T-cell (primary cell): ENCODE measurements at regions not wholly inside any gene's neighbourhood (a gene's known extent, or its start where the extent isn't known, plus 50 kb on each side); places are given as distances from the start of the nearest gene placed in this dataset.
A peak's percentile ranks its signal among the peaks of the same experiment; 100 is the strongest.
"Not testable (repeated sequence)": the region's sequence is repeated elsewhere in the genome, so short reads cannot be mapped to it uniquely, and the experiment has no call there.

Experiments used
- ATAC-seq, 4 experiments: fragments of 200-7000 bp in 3 of 4; fragments of 150-1000 bp in 1 of 4; cut with Tn5 transposase; replicated peaks in 1 of 4; 1 replicate in 3 of 4; 2 replicates in 1 of 4; pipeline ENCODE4 v1.10.0; 2021; ENCODE audit warnings: moderate library complexity in 3 of 4, mild to moderate bottlenecking in 2 of 4, moderate number of reproducible peaks in 1 of 4
- CTCF ChIA-PET, 2 donors: fragments of 300-600 bp; sonication (Branson Sonifier 250); formaldehyde crosslinking; loops; one replicate each; lab custom pipeline; 2022; ENCODE audit warnings: antibody characterized with exemption in 2 of 2; lab: Charles Lee
- POLR2A ChIA-PET, 2 donors: fragments of 300-600 bp; sonication (Branson Sonifier 250); formaldehyde crosslinking; loops; one replicate each; lab custom pipeline; 2022; ENCODE audit warnings: antibody characterized with exemption in 2 of 2; lab: Charles Lee
- DNase-seq, 35 experiments: peaks; one replicate each; pipeline versions ENCODE4 v3.0.0 to v3.0.0-alpha.2; 2013 to 2023
- H3K27ac ChIP-seq: one replicate; pipeline ENCODE4 v1.5.1; 2013; ENCODE audit warnings: low read length
- H3K27me3 ChIP-seq, 2 experiments: replicated peaks in 1 of 2; 1 replicate in 1 of 2; 2 replicates in 1 of 2; pipeline versions ENCODE4 v1.6.1 to v1.7.0; 2013; ENCODE audit warnings: low read length in 1 of 2, mixed read lengths in 1 of 2; ENCODE audit not compliant: control insufficient read depth in 2 of 2, insufficient read depth in 2 of 2; ENCODE audit errors: extremely low read depth in 1 of 2
- H3K36me3 ChIP-seq, 2 donors: 1 replicate in 1 of 2; 2 replicates in 1 of 2; pipeline versions ENCODE4 v1.6.1 to v1.7.0; 2013; ENCODE audit warnings: low read length in 1 of 2; ENCODE audit not compliant: control insufficient read depth in 2 of 2, insufficient read depth in 1 of 2; ENCODE audit errors: extremely low read depth in 1 of 2
- H3K4me1 ChIP-seq, 2 experiments: 1 replicate in 1 of 2; 2 replicates in 1 of 2; pipeline versions ENCODE4 v1.6.1 to v1.7.0; 2013; ENCODE audit warnings: low read length in 2 of 2, mixed read lengths in 1 of 2; ENCODE audit not compliant: insufficient read depth in 2 of 2, control insufficient read depth in 1 of 2; ENCODE audit errors: extremely low read depth in 1 of 2
- H3K4me3 ChIP-seq, 2 donors: 1 replicate in 1 of 2; 2 replicates in 1 of 2; pipeline versions ENCODE4 v1.5.1 to v1.7.0; 2013; ENCODE audit warnings: mild to moderate bottlenecking in 2 of 2, low read length in 1 of 2, moderate library complexity in 1 of 2; ENCODE audit not compliant: control insufficient read depth in 1 of 2; ENCODE audit errors: extremely low read depth in 1 of 2
- H3K9me3 ChIP-seq: 2 replicates; pipeline ENCODE4 v1.7.0; 2013
- H3K27ac Mint-ChIP-seq, 2 donors: one replicate each; pipeline ENCODE4 v1.8.0; 2020 to 2021; ENCODE audit warnings: mild to moderate bottlenecking in 2 of 2, mixed read lengths in 2 of 2
- H3K27me3 Mint-ChIP-seq, 2 donors: one replicate each; pipeline ENCODE4 v1.8.0; 2021 to 2022; ENCODE audit warnings: mixed read lengths in 2 of 2
- H3K36me3 Mint-ChIP-seq: one replicate; pipeline ENCODE4 v1.8.0; 2021; ENCODE audit warnings: mixed read lengths
- H3K4me1 Mint-ChIP-seq, 3 donors: one replicate each; pipeline ENCODE4 v1.8.0; 2020 to 2022; ENCODE audit warnings: mixed read lengths in 3 of 3, mild to moderate bottlenecking in 1 of 3
- H3K4me3 Mint-ChIP-seq, 3 donors: one replicate each; pipeline ENCODE4 v1.8.0; 2020 to 2022; ENCODE audit warnings: mild to moderate bottlenecking in 3 of 3, mixed read lengths in 3 of 3, moderate library complexity in 3 of 3
- H3K9me3 Mint-ChIP-seq, 3 donors: one replicate each; pipeline ENCODE4 v1.8.0; 2020 to 2022; ENCODE audit warnings: mixed read lengths in 3 of 3
- WGBS: methylation state at CpG from one replicate; pipeline ENCODE4 v1.1.5; 2013; ENCODE audit warnings: missing lambda C conversion rate; ENCODE audit not compliant: insufficient coverage; 5-methylcytosine and 5-hydroxymethylcytosine counted together

DNA sequence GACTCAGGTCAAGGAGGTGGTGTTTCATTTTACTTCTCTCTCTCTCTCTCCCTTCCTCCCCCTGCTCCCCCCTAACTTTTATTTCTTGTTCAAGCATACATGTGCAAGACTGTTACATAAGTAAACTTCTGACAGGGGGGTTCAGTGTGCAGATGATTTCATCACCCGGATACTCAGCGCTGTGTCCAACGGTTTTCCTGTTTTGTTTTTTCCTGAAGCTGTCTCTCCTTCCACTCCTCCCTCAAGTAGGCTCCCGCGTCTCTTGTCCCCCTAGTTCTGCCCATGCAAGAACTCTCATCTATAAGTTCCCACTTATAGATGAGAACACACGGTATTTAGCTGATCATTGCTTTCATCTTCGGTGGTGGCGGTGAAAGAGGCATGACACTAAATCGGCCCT, 751.9 kb upstream of the DEFB115 start:
- no peaks in the 10 kb centered on the region for H3K27me3 Mint-ChIP-seq
- H3K36me3 Mint-ChIP-seq: no peaks in the 10 kb centered on the region
- CTCF ChIA-PET: no interaction called here
- no peaks in the 10 kb centered on the region for H3K27me3 ChIP-seq
- H3K36me3 ChIP-seq: no peaks in the 10 kb centered on the region
- H3K9me3 ChIP-seq: no peaks in the 10 kb centered on the region
- POLR2A ChIA-PET: no interaction called here
- no peaks in the 10 kb centered on the region for H3K4me1 ChIP-seq
- peaks cover 5 to 19% (median 10%) of the 10 kb centered on the region in 3 donors for H3K9me3 Mint-ChIP-seq
- no peak overlapping the region for H3K4me3 ChIP-seq
- DNase-seq (no peak), ATAC-seq (no peak)
- 90% methylated on average over 5 of the region's 9 CpGs for WGBS
- H3K27ac Mint-ChIP-seq: no peak overlapping the region
- H3K4me3 Mint-ChIP-seq: no peak overlapping the region
- H3K4me1 Mint-ChIP-seq: no peaks in the 10 kb centered on the region
- no peak overlapping the region for H3K27ac ChIP-seq

DNA sequence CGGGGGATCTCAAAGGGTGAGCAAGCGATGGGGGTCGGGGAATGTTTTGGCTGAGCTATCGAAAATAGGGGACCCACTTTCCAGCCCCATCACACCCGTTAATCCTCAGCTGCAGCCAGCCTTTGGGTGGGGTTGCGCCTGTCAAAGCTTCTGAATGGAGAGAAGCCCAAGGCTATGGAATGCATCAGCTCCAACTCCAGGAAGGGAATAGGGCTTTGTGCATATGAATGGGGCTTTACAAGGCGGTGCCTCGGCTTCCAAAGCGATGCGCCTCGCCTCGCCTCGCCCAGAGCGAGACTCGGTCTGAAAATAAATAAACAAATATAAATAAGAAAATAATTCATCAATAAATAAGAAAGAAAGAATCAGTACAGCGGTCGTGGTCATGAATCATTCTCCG, 751.4 kb upstream of the DEFB115 start:
- WGBS: 90% methylated on average over 2 of the region's 18 CpGs
- Histone ChIP-seq H3K36me3 (no peaks in the 10 kb centered on the region), H3K27me3 (no peaks in the 10 kb centered on the region), H3K27ac (no peak overlapping the region), H3K9me3 (no peaks in the 10 kb centered on the region), H3K4me1 (no peaks in the 10 kb centered on the region), H3K4me3 (no peak overlapping the region)
- Mint-ChIP-seq H3K4me3 (no peak overlapping the region), H3K9me3 (peaks cover 5 to 23% (median 13%) of the 10 kb centered on the region in 3 donors), H3K27ac (no peak overlapping the region), H3K36me3 (no peaks in the 10 kb centered on the region), H3K4me1 (no peaks in the 10 kb centered on the region), H3K27me3 (no peaks in the 10 kb centered on the region)
- POLR2A ChIA-PET: no interaction called here
- CTCF ChIA-PET: no interaction called here
- ATAC-seq (no peak), DNase-seq (no peak)

DNA sequence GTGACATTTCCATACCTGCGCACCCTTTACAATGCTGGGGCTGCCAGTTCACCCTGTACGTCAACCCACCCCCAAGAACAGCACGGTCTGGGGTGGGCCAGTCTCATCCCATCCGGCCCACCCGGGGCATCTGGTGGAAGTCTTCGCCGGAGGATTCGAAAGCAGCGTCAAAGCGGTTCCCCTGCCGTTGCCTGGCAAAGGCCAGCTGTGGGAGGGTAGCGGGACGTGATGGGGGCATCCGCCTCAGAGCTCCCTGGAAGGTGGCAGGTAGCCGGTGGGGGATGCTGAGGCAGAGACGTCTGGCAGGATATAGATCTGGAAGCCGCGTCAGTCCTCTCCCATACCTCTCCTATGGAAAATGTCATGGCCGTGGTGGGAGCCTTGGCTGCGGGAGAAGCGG, 749.1 kb upstream of the DEFB115 start:
- H3K9me3 ChIP-seq, POLR2A ChIA-PET, H3K27ac ChIP-seq, H3K27me3 ChIP-seq, H3K4me1 ChIP-seq, H3K4me1 Mint-ChIP-seq, H3K4me3 ChIP-seq, H3K4me3 Mint-ChIP-seq, H3K27me3 Mint-ChIP-seq, H3K36me3 Mint-ChIP-seq, CTCF ChIA-PET, DNase-seq, H3K36me3 ChIP-seq, ATAC-seq, H3K27ac Mint-ChIP-seq: not testable (repeated sequence)
- H3K9me3 Mint-ChIP-seq: peaks cover 5 to 31% (median 20%) of the 10 kb centered on the region in 3 donors
- WGBS: 98% methylated on average over 9 of the region's 21 CpGs

DNA sequence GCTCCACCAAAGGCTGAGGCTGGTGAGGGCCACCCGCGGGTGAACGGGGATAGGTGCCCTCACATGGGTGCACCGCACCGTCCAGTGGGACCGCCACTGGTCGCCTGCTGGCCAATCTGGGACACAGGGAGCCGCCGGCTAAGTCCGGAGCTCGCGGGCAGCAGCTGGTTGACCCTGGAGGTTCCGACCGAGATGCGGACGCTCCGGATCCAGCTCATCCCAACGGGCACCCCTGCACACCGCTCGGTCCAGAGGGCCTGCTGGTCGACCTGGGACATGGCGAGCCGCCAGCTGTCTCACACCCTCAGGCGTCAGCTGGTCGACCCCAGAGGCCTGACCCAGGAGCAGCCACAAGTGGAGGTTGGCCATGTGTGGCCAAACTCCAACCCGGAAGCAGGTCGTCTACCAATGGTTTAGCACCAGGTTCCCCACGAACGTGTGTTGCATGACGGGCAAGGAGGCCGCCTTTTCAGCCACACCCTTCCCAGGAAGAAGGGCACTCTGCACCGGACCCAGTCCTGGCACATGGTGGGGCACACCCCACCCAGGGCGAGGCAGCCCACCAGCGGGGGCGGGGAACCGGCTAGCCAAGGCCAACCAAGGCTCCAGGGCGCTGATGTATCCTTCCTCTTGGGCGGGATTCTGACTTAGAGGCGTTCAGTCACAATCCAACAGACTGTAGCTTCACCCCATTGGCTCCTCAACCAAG, 746.0 kb upstream of the DEFB115 start:
- Histone ChIP-seq H3K4me1 (no peaks in the 10 kb centered on the region), H3K36me3 (no peaks in the 10 kb centered on the region), H3K9me3 (no peaks in the 10 kb centered on the region), H3K27ac (no peak overlapping the region), H3K4me3 (no peak overlapping the region), H3K27me3 (no peaks in the 10 kb centered on the region)
- Mint-ChIP-seq H3K27ac (no peak overlapping the region), H3K36me3 (no peaks in the 10 kb centered on the region), H3K4me3 (no peak overlapping the region), H3K9me3 (peaks cover 18 to 47% (median 34%) of the 10 kb centered on the region in 3 donors), H3K4me1 (no peaks in the 10 kb centered on the region), H3K27me3 (no peaks in the 10 kb centered on the region)
- WGBS: 85% methylated on average over 39 of the region's 39 CpGs
- ATAC-seq: no peak
- no peak for DNase-seq
- ChIA-PET CTCF (no interaction called here), POLR2A (no interaction called here)

DNA sequence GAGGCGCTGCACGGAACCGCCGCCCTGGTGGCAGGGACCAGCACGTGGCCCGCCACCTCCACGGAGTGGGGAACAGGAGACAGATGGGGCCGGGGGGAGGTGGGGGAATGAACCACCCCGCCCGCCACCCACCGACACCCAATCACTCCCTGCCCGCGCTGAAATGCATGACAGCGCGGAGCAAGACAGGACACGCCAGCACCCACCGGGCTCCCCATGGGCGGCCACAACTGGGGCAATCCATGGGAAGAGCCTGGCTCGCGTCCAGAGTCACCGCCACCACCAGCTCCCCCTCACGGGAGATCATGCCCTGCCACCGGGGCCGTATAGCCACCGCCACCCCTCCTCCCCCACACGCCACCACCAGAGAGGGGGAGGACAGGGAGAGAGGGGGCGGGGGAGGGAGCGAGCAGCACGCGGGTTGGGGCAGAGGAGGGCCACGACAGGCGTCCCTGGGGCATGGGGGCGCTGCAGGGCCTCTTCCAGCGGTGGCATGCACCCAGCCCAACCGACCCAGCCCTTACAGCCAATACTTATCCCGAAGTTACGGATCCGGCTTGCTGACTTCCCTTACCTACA, 744.3 kb upstream of the DEFB115 start:
- Mint-ChIP-seq H3K4me3 (no peak overlapping the region), H3K27ac (no peak overlapping the region), H3K4me1 (no peaks in the 10 kb centered on the region), H3K27me3 (no peaks in the 10 kb centered on the region), H3K36me3 (no peaks in the 10 kb centered on the region), H3K9me3 (peaks cover 14 to 47% (median 31%) of the 10 kb centered on the region in 3 donors)
- POLR2A ChIA-PET: no interaction called here
- CTCF ChIA-PET: no interaction called here
- ATAC-seq: no peak
- 85% methylated on average over 23 of the region's 38 CpGs for WGBS
- no peaks in the 10 kb centered on the region for H3K27me3 ChIP-seq
- no peak overlapping the region for H3K4me3 ChIP-seq
- H3K9me3 ChIP-seq: no peaks in the 10 kb centered on the region
- H3K36me3 ChIP-seq: no peaks in the 10 kb centered on the region
- H3K4me1 ChIP-seq: no peaks in the 10 kb centered on the region
- peak in 1 of 35 experiments; percentile 22 for DNase-seq
- no peak overlapping the region for H3K27ac ChIP-seq

DNA sequence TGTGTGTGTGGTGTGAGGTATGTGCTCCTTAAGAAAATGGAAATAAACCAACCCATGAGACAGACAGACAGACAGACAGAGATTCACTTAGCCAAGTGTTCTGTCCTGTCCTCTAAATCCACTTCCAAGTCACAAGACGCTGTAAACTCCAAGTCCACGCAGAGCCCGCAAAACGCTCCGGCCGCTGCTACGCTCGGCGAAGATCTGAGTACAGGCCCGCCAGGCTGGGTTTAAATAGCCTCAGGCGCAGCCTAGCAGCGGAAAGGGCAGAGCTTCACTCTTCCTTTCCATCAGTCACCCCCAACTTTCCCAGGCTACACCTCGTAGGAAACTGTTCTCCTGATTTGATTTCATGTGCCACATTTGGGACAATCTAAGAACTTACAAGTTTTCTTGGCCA, 741.5 kb upstream of the DEFB115 start:
- ATAC-seq, H3K4me1 Mint-ChIP-seq, H3K27me3 ChIP-seq, H3K27me3 Mint-ChIP-seq, DNase-seq, H3K4me1 ChIP-seq, H3K4me3 Mint-ChIP-seq, H3K4me3 ChIP-seq, POLR2A ChIA-PET, H3K27ac ChIP-seq, H3K36me3 Mint-ChIP-seq, CTCF ChIA-PET, H3K9me3 ChIP-seq, H3K36me3 ChIP-seq, H3K27ac Mint-ChIP-seq: not testable (repeated sequence)
- H3K9me3 Mint-ChIP-seq: peaks cover 14 to 30% (median 25%) of the 10 kb centered on the region in 3 donors
- 78% methylated on average over 11 of the region's 13 CpGs for WGBS
